Activated CD8-positive, alpha-beta memory T cell treated with anti-CD3 and anti-CD28 coated beads for 24 hours (primary cell): ENCODE measurements at regions not wholly inside any gene's neighbourhood (a gene's known extent, or its start where the extent isn't known, plus 50 kb on each side); places are given as distances from the start of the nearest gene placed in this dataset.
"Not testable (repeated sequence)": the region's sequence is repeated elsewhere in the genome, so short reads cannot be mapped to it uniquely, and the experiment has no call there.

Experiments used
- DNase-seq: peaks from one replicate; pipeline ENCODE4 v3.0.0-alpha.2; 2020

- DNase-seq: no peak
Measured at GRCh38 chr16:58863042-58863441, 128.9 kb upstream of the GOT2 start.

- no peak for DNase-seq
Measured at GRCh38 chr16:58862334-58863021, 128.4 kb upstream of the GOT2 start.

GRCh38 chr16:58859958-58860669, 126.0 kb upstream of the GOT2 start:
- no peak for DNase-seq

GRCh38 chr16:58858577-58858976, 124.5 kb upstream of the GOT2 start:
- DNase-seq: not testable (repeated sequence)

GRCh38 chr16:58855291-58855863, 121.3 kb upstream of the GOT2 start:
- DNase-seq: no peak

- DNase-seq: no peak
Measured at GRCh38 chr16:58853854-58854791, 120.0 kb upstream of the GOT2 start.

GRCh38 chr16:58850678-58851020, 116.5 kb upstream of the GOT2 start:
- no peak for DNase-seq

- DNase-seq: no peak
Measured at GRCh38 chr16:58850019-58850677, 116.0 kb upstream of the GOT2 start.

- no peak for DNase-seq
Measured at GRCh38 chr16:58848662-58849002, 114.5 kb upstream of the GOT2 start.

GRCh38 chr16:58847902-58848661, 114.0 kb upstream of the GOT2 start:
- no peak for DNase-seq

GRCh38 chr16:58846226-58846625, 112.1 kb upstream of the GOT2 start:
- not testable (repeated sequence) for DNase-seq

- no peak for DNase-seq
Measured at GRCh38 chr16:58843675-58844074, 109.6 kb upstream of the GOT2 start.

- no peak for DNase-seq
Measured at GRCh38 chr16:58842746-58843145, 108.6 kb upstream of the GOT2 start.

- no peak for DNase-seq
Measured at GRCh38 chr16:58842156-58842555, 108.0 kb upstream of the GOT2 start.

- no peak for DNase-seq
Measured at GRCh38 chr16:58837950-58838349, 103.8 kb upstream of the GOT2 start.

- no peak for DNase-seq
Measured at GRCh38 chr16:58836427-58836826, 102.3 kb upstream of the GOT2 start.

- DNase-seq: no peak
Measured at GRCh38 chr16:58832386-58832895, 98.3 kb upstream of the GOT2 start.

- no peak for DNase-seq
Measured at GRCh38 chr16:58831386-58831785, 97.3 kb upstream of the GOT2 start.

GRCh38 chr16:58828901-58829545, 94.9 kb upstream of the GOT2 start:
- DNase-seq: no peak

- no peak for DNase-seq
Measured at GRCh38 chr16:58824201-58824600, 90.1 kb upstream of the GOT2 start.

- DNase-seq: no peak
Measured at GRCh38 chr16:58821886-58822285, 87.8 kb upstream of the GOT2 start.
